Tongue (tissue), 1 donor: ENCODE measurements at regions not wholly inside any gene's neighbourhood (a gene's known extent, or its start where the extent isn't known, plus 50 kb on each side); places are given as distances from the start of the nearest gene placed in this dataset.
A peak's percentile ranks its signal among the peaks of the same experiment; 100 is the strongest.

ENCODE experiments used
- DNase-seq: peaks from one replicate; pipeline ENCODE4 v3.0.0-alpha.2; 2015

DNA sequence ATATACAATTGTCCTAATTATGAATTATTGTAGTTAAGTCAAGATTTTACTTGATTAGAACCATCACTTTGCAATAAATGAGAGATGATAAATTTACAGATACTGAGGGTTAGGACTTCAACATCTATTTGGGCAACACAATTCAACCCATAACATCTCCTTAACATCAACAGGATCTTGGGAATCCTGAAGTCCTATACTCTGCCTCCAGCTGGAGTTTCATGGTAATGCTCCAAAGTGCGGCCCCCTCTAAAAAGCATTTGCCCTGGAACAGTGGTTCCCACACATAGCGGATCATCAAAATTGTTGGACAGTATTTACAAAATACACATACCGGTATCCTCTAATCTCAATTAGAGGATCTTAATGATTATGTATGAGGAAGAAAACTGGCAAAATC lies 618.6 kb downstream of the CENPC start:
- DNase-seq, result no peak

DNA sequence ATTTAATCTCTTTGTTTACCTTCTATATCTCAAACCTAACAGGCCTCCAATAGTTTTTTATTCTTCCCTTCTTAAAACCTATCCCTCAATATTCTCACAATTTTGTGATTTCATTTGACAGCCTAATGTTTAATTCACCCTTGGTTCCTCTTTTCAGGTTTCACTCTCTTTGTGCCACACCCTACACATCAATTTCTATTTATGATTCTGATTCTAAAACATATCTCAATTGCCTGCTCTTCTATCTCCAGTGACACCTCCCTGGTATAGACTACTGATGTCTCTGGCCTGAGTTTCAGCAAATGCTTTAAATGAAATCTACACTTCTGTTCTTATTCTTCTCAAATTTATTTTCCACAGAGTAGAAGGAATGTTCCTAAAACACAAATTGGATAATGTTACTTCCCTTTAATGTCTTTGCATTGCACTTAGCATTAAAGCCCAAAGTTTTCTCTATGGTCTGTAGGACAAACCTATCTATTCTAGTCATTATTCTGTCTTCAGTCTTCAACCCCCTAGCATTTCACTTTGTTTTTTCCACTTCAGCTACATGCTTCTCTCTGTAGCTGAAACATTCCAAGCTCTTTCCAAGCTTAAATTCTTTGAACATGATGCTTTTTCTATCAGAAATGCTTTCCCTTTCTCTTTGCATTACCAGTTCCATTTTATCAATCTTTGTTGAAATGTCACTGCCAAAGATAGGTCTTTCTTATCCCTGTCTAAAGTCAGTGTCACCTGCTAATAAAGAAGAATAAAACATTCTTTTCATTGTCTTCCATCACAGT lies 622.0 kb downstream of the CENPC start:
- DNase-seq, result no peak

DNA sequence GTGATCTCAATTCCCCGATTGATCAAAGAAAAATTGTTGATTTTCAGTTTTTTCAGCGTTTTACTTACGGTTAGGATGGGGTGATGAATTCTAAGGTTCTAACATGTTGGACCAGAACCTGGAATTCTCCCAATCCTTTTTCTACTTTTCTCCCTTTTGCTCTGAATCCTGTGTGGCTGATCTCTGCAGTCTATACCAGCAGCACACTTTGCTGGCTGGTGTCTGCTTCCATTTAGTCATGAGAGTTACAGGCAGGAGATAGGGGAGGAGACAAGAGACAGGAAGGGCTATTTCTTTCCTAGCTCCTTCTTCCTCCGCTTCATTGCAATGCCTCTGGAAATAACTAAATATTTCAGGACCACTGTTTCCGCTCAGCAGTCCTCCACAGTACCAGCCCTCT lies 623.9 kb downstream of the CENPC start:
- DNase-seq, result no peak

DNA sequence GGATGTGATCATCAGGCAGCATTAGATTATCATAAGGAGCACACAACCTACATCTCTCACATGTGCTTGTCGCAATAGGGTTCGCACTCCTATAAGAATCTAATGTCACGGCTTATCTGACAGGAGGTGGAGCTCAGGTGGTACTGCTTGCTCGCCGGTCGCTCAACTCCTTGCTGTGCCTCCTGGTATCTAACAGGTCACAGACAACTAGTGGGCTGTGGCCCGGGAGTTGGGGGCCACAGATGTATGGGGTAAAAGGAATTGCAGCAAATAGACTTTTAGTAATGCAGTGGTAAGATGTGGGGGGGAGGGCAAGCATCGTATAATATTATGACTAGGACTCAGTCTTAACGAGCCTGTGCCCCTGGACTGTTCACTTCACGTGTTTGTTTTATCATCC lies 624.8 kb downstream of the CENPC start:
- no peak for DNase-seq

DNA sequence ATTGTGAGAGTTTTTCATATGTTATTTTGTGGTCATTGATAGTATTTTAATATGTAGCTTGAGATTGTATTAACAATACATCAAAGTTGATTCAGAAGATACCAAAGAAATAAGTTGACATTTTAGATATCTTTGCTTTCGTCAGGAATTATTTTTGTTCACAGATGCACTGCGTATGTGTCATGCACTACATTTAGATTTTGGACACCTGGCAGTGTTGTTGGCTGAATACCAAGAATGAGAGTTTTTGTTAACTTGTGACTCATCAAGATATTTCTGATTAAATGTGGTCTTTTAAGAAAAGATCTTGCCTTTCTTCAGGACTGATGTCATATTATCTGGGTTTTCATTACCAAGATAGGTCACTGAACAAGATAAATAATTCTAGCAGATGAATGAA lies 633.4 kb downstream of the CENPC start:
- peak; percentile 29 for DNase-seq

DNA sequence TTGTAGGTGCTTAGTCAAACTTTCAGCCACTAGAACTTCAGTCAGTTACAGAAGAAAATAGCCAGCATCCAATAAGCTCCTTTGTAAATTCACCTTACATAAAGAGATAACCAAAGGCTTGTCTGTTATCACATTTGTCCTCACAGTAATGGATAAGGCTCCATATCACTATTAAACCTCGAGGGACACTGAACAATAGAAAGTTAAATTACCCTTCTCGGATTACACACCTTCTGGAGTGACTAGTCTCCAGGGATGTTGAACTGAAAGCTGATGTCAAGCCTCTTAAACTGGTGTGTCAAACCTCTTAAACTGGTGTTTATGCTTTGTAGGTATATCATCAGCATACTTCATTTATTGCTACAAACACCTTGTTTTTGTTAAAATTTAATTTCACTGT lies 639.0 kb downstream of the CENPC start:
- DNase-seq, result no peak

DNA sequence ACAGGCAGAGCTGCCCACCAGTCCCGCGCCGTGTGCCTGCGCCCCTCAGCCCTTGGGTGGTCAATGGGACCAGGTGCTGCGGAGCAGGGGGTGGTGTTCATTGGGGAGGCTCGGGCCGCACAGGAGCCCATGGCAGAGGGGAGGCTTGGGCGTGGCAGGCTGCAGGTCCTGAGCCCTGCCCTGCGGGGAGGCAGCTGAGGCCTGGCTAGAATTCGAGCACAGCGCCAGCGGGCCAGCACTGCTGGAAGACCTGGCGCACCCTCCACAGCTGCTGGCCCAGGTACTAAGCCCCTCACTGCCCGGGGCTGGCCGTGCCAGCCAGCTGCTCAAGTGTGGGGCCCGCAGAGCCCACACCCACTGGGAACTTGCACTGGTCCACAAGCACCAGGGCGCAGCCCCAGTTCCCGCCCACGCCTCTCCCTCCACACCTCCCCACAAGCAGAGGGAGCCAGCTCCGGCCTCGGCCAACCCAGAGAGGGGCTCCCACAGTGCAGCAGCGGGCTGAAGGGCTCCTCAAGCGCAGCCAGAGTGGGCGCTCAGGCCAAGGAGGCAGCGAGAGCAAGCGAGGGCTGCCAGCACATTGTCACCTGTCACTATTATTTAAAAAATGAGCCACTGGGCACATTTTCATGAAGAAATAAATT lies 645.8 kb downstream of the CENPC start:
- no peak for DNase-seq

DNA sequence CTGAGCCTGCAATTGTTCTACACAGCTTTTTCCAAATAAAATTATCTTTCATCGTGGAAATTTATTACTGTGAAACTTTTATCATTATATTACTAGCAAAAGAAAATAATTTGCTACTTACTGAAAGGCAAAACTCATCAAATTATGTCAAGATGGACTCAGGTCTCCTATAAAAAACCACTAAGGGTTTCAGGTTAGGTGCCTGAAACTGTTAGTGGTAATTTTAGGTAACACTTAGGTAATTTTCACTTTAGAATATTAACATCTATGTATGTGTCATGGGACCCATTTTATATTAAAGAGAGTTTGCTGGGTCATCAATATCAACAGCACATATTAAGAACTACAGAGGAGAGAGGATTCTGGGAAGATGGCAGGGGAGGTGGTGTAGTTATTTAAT lies 651.5 kb downstream of the CENPC start:
- DNase-seq, result no peak

DNA sequence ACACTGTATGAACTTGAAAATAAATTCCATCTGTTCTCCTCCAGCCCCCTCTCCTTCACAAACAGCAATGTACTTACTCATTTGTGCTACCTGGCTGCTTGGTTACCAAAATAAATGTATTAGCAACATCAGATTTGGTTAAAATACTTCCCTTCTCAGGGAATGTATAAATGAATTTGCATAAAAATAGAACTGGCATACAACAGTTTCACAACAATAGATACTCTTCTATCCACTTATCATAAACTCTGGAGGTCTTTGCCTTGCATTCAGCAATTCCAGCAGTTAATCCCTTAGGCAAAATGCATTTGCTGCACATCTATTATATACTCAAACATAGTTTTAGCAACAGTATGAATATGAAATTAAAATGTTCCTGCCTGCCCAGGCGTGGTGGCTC lies 658.2 kb downstream of the CENPC start:
- no peak for DNase-seq

DNA sequence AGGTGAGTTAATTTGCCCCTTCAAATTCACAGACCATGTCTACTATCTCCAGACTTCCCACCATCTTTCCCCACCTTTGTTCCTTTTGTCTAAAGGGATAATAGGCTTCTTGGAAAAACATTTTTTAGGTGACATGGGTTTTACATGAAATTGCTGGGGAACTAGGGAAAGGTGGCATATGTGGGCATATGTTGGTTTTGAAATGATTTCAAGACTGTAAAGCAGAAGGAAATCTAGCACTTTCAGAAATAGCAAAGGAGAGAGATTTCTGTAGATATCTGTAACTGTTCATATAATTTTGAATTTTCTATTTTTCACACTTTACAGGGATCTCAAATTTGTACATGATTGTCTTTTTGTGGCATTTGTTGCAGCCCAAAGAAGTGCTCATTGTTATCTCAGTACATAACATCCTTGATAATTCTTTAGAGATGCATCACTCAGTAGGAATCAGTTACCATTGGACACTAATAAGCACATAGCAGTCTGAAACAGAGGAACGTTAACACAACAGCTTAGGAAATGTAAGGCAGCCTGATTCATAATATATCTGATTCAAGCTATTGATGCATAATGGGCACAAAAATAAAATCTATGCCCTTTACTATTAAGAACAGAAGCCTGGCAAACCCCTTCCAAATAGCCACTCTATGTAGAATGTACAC lies 659.7 kb downstream of the CENPC start:
- DNase-seq, result no peak

DNA sequence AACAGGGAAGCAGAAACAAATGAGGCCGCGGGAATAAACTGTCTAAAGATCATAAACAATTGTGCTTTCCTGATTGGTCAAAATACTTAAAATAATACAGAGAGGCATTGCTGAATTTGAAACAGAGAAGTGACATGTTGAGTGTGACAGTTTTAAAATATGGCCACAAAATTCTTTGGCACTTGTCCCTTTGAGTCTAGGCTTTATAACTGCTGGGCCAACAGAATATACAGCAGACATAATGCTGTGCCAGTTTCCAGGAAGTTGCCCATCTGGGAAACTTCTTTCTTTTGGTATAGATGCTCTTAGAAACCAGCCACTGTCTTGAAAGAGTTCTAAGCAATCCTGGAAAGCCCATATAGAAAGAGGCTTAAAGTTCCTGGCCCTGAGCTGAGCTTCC lies 668.4 kb downstream of the CENPC start:
- no peak for DNase-seq

DNA sequence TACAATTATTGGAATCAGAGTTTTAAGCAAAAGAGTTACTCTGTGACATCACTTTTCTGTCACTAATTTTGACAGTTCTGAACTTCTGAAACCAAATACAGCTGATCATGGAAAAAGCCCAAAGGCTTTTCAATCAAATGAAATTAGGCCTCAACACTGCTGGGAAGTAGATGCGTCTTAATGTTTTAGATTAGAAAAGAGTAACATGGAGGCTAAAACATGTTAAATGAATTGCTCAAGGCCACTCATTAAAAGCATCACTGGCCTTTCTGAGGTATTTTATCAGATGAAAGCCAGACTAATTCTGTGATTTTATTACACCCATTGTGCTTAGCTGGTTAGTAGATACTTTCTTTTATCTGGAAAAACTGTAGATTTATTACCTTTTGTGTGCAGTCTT lies 672.6 kb downstream of the CENPC start:
- DNase-seq, result no peak

DNA sequence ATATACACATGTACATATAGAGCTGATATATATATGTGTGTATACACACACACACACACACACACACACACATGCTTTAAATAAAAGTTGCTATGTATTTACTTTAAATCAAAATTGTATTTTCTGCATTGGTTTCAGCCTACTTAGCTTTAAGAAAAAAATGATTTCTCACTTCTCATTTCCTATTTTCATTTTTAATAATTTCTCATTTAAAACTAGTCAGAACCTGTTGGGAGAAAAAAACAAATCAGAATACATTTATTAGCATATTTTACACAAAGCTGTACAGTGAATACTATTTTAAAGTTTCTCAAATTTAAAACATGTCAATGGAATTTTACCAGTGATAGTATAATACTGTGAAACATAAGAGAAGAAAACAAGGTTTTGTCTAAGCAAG lies 681.8 kb downstream of the CENPC start:
- no peak for DNase-seq

DNA sequence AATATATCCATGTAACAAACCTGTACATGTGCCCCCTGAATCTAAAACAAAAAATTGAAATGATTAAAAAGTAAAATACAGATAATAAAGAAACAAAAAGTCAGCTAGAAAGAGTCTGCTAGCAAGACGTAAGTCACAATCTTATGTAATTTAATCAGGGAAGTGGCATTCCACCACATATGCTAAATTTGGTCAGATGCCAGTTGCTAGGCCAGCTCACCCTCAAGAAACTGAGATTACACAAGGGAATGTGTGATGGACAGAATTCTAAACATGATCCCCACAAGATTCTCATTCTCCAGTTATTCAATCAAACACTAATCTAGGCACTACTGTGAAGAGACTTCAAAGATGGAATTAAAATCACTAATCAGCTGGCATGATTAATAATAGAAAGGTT lies 689.3 kb downstream of the CENPC start:
- DNase-seq, result peak; percentile 13

DNA sequence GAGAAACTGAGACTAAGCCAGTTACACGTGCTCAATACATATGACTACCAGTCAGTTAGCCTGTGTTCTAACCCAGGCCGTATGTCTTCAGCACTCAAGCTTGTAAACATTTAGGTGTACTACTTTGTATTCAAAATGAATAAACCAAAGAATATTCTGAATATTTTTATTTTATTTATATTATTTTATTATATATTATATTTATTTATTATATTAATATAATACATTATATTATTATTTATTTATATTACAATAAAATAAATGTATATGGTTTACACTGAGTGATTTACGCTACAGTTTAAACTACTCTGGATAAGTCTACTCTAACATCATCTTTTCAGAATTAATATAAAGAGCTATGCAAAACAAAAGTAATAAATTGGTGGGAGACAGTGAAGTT lies 691.5 kb downstream of the CENPC start:
- no peak for DNase-seq

DNA sequence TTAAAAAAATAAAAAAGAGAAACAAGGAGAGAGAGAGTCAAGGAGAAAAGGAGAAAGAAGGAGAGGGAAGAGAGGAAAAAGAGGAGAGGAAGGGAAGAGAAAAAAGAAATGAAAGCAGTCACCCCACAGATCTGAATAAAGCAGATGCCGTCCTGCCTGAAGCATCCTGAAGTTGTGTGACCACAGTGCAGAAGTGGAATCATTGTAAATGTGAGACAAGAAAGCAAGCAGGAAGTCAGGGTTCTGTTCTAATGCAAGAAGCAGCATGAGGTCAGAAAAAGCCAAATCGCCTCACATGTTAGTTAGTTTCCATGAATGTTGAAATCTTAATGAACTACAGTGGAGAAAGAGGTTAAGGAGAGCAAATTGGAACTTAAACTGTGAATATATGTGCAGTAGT lies 692.5 kb downstream of the CENPC start:
- DNase-seq, result no peak

DNA sequence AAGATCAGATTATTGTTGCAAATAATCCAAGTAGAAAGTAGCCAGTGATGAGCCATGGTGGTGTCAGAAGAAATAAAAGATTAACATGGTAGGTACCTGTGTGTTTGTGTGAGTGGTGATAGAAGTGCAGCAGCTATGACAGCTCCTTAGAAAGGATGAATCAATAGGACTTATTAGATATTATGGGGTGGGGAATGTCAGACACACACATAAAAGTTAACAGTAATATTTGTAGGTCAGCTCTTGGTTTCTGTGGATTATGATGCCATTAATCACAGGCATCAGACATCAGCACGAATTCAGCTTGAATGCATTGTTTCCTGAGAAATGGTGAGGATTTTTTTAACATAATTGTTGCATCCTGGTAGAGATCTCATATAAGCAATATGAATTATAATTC lies 695.7 kb downstream of the CENPC start:
- no peak for DNase-seq

DNA sequence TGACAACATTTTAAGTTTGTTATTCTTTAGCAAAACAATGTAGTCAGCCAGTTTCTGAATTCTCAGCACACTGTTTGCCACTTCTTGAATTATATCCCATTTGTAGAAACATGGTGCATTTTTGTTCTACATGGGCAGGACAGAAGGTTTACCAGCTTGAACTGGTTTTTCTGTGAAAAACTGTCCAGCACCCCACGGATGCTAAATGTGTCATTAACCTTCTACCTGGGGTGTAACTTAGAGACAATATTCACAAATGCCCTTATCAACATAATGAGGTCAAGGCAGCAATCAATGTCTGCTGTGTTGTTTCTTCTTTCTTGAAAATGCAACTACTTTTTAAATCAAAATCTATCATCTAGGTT lies 702.6 kb downstream of the CENPC start:
- DNase-seq, result no peak

DNA sequence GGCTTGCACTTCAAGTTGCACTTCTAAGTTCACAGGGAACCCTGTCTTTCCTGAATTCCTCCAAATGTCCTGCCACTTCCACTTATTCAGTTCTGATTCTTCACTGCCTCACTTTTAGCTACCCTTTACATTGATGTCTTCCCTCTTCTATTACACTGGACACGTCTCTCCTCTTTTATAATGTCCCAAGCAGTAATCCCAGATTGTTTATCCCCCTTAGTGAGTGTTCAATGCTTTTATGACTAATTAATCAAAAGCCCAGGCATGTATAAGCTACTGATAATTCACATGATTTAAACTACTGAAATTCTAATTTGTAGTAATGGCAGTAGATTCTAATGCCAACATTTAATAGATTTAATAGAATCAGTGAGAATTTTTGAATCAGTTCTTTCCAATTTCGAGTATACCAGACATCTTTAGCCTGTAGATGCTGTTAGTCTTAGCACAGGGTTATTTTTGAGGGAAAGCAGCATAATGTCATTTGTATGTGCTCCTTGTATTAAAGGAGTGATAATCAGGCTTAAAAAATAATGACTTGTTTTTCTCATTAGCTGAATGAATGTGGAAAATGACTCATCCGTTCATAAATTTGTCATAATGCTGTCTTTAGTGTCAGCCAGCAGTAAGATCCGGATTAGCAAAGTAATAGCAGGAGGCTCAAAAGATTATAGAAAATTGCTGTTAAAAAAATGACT lies 703.1 kb downstream of the CENPC start:
- DNase-seq, result no peak

DNA sequence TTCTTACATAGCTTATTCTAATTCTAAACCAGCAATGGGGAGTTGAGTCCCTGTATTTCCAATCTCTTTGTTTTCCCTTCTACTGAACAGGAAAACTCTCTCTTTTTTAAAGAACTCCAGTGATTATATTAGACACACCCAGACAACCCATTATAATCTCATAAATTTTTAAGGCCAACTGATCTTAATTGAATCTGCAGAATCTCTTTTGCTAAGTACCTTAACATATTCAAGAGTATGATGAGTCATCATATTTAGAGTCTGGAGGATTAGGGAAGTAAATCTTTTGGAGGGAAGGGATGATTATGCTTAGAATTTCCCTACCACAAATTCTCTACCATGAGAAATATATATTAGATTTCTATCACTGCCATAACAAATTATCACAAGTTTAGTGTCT lies 705.1 kb downstream of the CENPC start:
- DNase-seq, result no peak

DNA sequence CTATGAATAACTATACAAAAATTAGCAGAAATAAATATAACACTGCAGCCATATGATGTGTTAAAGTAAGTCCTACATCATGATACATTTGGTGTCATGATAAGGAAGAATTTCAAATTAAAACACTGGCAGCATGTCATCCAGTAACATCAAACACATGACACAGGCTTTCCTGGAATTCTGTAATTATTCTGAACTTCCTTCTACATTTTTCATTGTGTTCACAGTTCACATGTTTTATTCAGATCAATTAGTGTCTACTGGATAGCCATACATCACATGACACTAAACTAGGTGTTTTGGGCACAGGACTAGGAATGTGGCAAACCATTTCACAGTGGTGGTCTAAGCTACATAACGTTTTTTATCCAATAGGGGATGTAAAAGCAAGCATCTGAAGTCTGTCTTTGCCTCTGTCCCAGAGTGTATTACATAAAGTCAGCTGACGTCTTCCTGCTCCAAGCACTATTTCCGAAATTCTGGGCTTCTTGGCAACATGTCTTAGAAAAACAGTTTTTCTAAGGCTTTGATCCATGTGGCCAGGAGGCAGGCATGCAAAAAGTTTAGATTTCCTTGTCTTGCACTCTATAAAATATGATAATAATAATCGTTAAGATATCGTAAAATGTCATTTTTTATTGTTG lies 707.9 kb downstream of the CENPC start:
- no peak for DNase-seq

DNA sequence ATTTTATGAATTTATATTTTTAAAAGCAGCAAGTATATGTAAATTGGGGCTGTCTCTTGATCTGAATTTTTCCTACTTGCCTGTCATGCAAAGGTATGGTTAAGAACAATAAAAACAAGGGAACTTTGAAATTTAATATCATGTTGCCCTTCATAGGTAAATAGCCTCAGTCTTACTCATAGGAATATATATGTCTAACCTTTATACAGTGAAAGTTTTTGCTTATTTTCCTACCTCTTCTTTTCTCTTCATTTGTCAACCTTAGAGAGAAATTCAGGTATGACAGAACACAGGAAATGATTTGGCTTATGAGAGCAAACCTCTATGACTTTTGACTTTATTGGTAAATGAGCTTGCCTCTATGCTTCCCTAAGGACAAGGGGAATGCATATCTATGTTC lies 716.0 kb downstream of the CENPC start:
- no peak for DNase-seq

DNA sequence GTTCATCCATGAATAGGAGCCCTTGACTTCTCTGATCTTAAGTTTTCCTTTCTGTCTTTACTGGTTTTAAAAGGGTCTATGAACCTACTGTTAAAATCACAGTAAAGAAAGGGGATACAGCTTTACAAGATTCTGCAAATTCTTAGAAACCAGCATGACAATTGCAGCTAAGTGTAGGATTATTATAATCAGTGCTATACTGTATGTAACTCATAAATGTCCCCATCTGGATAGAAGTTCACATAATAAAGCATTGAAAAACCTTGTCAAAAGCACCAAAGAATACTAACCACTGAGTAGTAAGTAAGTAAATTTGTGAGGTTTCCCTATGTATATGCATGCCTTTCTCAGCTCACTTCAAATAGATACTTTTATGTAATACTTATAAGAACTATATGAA lies 724.6 kb downstream of the CENPC start:
- DNase-seq, result no peak
